HG03280 (cell line): ENCODE measurements at regions not wholly inside any gene's neighbourhood (a gene's known extent, or its start where the extent isn't known, plus 50 kb on each side); places are given as distances from the start of the nearest gene placed in this dataset.

ENCODE experiments used
- ATAC-seq: cut with Tn5 transposase; IDR thresholded peaks from one replicate; pipeline ENCODE4 v1.9.1; 2021; ENCODE audit warnings: mild to moderate bottlenecking, moderate library complexity; ENCODE audit not compliant: unreplicated experiment

- ATAC-seq, result no peak
These were observed 136.1 kb upstream of the FAM83B start for GRCh38 chr6:54710456-54710855.

- ATAC-seq, result no peak
These were observed 130.6 kb upstream of the FAM83B start for GRCh38 chr6:54716010-54716409.

- ATAC-seq, result no peak
These were observed 129.7 kb upstream of the FAM83B start for GRCh38 chr6:54716877-54717276.

GRCh38 chr6:54717849-54718455 lies 128.6 kb upstream of the FAM83B start:
- peak; percentile 74 for ATAC-seq

- ATAC-seq, result no peak
These were observed 128.0 kb upstream of the FAM83B start for GRCh38 chr6:54718541-54719023.

- ATAC-seq, result no peak
These were observed 127.4 kb upstream of the FAM83B start for GRCh38 chr6:54719131-54719530.

GRCh38 chr6:54719633-54720032 lies 126.9 kb upstream of the FAM83B start:
- ATAC-seq, result no peak

GRCh38 chr6:54722328-54722727 lies 124.2 kb upstream of the FAM83B start:
- ATAC-seq, result no peak

GRCh38 chr6:54729716-54730115 lies 116.9 kb upstream of the FAM83B start:
- ATAC-seq, result no peak

- ATAC-seq, result no peak
These were observed 115.6 kb upstream of the FAM83B start for GRCh38 chr6:54730767-54731630.

- no peak for ATAC-seq
These were observed 109.3 kb upstream of the FAM83B start for GRCh38 chr6:54737247-54737646.

- ATAC-seq, result no peak
These were observed 98.6 kb upstream of the FAM83B start for GRCh38 chr6:54747955-54748354.

- no peak for ATAC-seq
These were observed 92.2 kb upstream of the FAM83B start for GRCh38 chr6:54754406-54754805.

- ATAC-seq, result no peak
These were observed 88.2 kb upstream of the FAM83B start for GRCh38 chr6:54758340-54758739.

- ATAC-seq, result no peak
These were observed 78.1 kb upstream of the FAM83B start for GRCh38 chr6:54768494-54768893.

- no peak for ATAC-seq
These were observed 76.2 kb upstream of the FAM83B start for GRCh38 chr6:54770328-54770727.

- no peak for ATAC-seq
These were observed 74.6 kb upstream of the FAM83B start for GRCh38 chr6:54771968-54772367.

GRCh38 chr6:54772610-54773009 lies 74.0 kb upstream of the FAM83B start:
- no peak for ATAC-seq

GRCh38 chr6:54775576-54775975 lies 71.0 kb upstream of the FAM83B start:
- ATAC-seq, result no peak

- ATAC-seq, result no peak
These were observed 69.7 kb upstream of the FAM83B start for GRCh38 chr6:54776891-54777290.

- no peak for ATAC-seq
These were observed 67.8 kb upstream of the FAM83B start for GRCh38 chr6:54778731-54779130.

GRCh38 chr6:54784011-54784410 lies 62.6 kb upstream of the FAM83B start:
- ATAC-seq, result no peak
